ENCODE measurements at regions not wholly inside any gene's neighbourhood (a gene's known extent, or its start where the extent isn't known, plus 50 kb on each side); places are given as distances from the start of the nearest gene placed in this dataset.

DNA sequence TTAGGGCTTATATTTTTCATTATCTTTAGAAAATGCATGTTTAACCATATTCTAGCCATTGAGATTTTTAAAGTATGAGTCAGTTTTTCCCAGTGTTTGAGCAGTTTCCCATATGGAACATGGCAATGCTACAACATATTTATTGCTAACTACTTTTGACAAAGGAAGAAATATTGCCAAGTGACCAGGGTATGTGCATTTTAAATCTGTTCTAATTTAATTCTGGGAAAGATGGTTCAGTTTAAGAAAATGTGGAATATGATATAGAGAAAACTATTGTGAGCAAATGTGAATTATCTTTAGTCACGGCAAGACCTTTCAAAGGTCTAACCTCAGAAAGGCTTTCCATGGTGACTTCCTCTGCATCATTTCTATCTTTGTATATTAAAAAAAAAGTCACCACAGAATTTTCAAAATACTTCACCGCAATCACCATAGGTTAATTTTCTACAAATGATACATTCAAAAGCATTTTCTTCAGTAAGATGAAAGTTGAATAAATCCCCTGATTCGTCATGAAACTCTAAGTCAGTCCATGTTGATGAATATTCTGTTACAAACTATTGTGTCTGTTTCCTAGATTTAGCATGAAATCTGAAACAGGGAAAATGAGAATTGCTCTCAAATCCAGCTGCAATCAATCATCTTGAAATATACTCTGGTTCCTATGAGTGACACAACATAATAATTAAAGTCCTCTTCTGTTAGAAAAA, 2349.0 kb upstream of the TENM3 start:
- SMC1A ChIA-PET (ENCODE audit: uncharacterized antibody, unreplicated experiment) = no interaction called here
- Histone ChIP-seq H3K79me2 (ENCODE audit: control insufficient read depth, insufficient read depth, low read length) (no peaks in the 10 kb centered on the region), H4K20me1 (ENCODE audit: control insufficient read depth, insufficient read depth) (no peaks in the 10 kb centered on the region), H3K4me3 (no peak overlapping the region), H3K27me3 (replicated peaks in 1 of 2; ENCODE audit: control insufficient read depth in 2 of 2, insufficient read depth in 2 of 2, low read length in 1 of 2) (no peaks in the 10 kb centered on the region), H3K36me3 (ENCODE audit: control insufficient read depth in 2 of 2, insufficient read depth in 2 of 2, low read length in 1 of 2) (no peaks in the 10 kb centered on the region), H2AFZ (ENCODE audit: control insufficient read depth, low read depth, low read length) (no peak overlapping the region), H3K27ac (ENCODE audit: control insufficient read depth, insufficient read depth) (no peak overlapping the region), H3K4me2 (ENCODE audit: control insufficient read depth, insufficient read depth) (no peak overlapping the region), H3K9me3 (replicated peaks; ENCODE audit: control insufficient read depth, insufficient read depth, low read length) (no peaks in the 10 kb centered on the region), H3K4me1 (ENCODE audit: control insufficient read depth, insufficient read depth, low read length) (no peaks in the 10 kb centered on the region), H3K9ac (ENCODE audit: control insufficient read depth, insufficient read depth, low read length) (no peak overlapping the region)
- POLR2A ChIA-PET = no interaction called here
- DNase-seq (ENCODE audit: low read depth, low spot score) (no peak), ATAC-seq (no peak), FAIRE-seq (no peak)
- BruUV-seq (replicated peaks) = no TSS peak
- intact Hi-C loops (cut with micrococcal nuclease; ENCODE audit: unreplicated experiment) (no loop called here), in situ Hi-C loops (cut with MboI) (no loop called here)
- 13% methylated on average over 3 of the region's 3 CpGs for WGBS (ENCODE audit: insufficient coverage, insufficient replicate concordance, low lambda C conversion rate, missing lambda C conversion rate)
- RAD21 ChIA-PET (ENCODE audit: unreplicated experiment) = no interaction called here
- TF ChIP-seq PML (IDR thresholded peaks at IDR 0.05; ENCODE audit: low read length) = no peak
- no peak for TF ChIP-seq TCF3 (IDR thresholded peaks at IDR 0.05; ENCODE audit: borderline replicate concordance, insufficient read depth, low read depth, low read length)
- no peak for TF ChIP-seq JUND (IDR thresholded peaks at IDR 0.05; ENCODE audit: low read depth, low read length)
- TF ChIP-seq, protein P1, sequence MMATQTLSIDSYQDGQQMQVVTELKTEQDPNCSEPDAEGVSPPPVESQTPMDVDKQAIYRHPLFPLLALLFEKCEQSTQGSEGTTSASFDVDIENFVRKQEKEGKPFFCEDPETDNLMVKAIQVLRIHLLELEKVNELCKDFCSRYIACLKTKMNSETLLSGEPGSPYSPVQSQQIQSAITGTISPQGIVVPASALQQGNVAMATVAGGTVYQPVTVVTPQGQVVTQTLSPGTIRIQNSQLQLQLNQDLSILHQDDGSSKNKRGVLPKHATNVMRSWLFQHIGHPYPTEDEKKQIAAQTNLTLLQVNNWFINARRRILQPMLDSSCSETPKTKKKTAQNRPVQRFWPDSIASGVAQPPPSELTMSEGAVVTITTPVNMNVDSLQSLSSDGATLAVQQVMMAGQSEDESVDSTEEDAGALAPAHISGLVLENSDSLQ (IDR thresholded peaks at IDR 0.05) = no peak
- TF ChIP-seq, protein P2, sequence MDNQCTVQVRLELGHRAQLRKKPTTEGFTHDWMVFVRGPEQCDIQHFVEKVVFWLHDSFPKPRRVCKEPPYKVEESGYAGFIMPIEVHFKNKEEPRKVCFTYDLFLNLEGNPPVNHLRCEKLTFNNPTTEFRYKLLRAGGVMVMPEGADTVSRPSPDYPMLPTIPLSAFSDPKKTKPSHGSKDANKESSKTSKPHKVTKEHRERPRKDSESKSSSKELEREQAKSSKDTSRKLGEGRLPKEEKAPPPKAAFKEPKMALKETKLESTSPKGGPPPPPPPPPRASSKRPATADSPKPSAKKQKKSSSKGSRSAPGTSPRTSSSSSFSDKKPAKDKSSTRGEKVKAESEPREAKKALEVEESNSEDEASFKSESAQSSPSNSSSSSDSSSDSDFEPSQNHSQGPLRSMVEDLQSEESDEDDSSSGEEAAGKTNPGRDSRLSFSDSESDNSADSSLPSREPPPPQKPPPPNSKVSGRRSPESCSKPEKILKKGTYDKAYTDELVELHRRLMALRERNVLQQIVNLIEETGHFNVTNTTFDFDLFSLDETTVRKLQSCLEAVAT (IDR thresholded peaks at IDR 0.05) = no peak
- TF ChIP-seq, protein P3, sequence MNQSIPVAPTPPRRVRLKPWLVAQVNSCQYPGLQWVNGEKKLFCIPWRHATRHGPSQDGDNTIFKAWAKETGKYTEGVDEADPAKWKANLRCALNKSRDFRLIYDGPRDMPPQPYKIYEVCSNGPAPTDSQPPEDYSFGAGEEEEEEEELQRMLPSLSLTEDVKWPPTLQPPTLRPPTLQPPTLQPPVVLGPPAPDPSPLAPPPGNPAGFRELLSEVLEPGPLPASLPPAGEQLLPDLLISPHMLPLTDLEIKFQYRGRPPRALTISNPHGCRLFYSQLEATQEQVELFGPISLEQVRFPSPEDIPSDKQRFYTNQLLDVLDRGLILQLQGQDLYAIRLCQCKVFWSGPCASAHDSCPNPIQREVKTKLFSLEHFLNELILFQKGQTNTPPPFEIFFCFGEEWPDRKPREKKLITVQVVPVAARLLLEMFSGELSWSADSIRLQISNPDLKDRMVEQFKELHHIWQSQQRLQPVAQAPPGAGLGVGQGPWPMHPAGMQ (IDR thresholded peaks at IDR 0.05; ENCODE audit: borderline replicate concordance) = no peak
- no peak for TF ChIP-seq LARP7 (IDR thresholded peaks at IDR 0.05)
- no peak for TF ChIP-seq POU2F2 (IDR thresholded peaks at IDR 0.05; ENCODE audit: borderline replicate concordance, low read depth, low read length)
- no peak for TF ChIP-seq SMAD5 (IDR thresholded peaks at IDR 0.05; ENCODE audit: low read depth)
- no peak for TF ChIP-seq GABPA (IDR thresholded peaks at IDR 0.05; ENCODE audit: low read depth)
- TF ChIP-seq, protein P4, sequence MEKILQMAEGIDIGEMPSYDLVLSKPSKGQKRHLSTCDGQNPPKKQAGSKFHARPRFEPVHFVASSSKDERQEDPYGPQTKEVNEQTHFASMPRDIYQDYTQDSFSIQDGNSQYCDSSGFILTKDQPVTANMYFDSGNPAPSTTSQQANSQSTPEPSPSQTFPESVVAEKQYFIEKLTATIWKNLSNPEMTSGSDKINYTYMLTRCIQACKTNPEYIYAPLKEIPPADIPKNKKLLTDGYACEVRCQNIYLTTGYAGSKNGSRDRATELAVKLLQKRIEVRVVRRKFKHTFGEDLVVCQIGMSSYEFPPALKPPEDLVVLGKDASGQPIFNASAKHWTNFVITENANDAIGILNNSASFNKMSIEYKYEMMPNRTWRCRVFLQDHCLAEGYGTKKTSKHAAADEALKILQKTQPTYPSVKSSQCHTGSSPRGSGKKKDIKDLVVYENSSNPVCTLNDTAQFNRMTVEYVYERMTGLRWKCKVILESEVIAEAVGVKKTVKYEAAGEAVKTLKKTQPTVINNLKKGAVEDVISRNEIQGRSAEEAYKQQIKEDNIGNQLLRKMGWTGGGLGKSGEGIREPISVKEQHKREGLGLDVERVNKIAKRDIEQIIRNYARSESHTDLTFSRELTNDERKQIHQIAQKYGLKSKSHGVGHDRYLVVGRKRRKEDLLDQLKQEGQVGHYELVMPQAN (conservative IDR thresholded peaks at IDR 0.05) = no peak
- TF ChIP-seq NBN (IDR thresholded peaks at IDR 0.05) = no peak
- TF ChIP-seq CHD4 (IDR thresholded peaks at IDR 0.05) = no peak
- no peak for TF ChIP-seq MTA3 (IDR thresholded peaks at IDR 0.05; ENCODE audit: borderline replicate concordance, low read length)
- CTCF ChIA-PET = no interaction called here

Measured in GM12878 (cell line).